ENCODE measurements at regions not wholly inside any gene's neighbourhood (a gene's known extent, or its start where the extent isn't known, plus 50 kb on each side); places are given as distances from the start of the nearest gene placed in this dataset.

DNA sequence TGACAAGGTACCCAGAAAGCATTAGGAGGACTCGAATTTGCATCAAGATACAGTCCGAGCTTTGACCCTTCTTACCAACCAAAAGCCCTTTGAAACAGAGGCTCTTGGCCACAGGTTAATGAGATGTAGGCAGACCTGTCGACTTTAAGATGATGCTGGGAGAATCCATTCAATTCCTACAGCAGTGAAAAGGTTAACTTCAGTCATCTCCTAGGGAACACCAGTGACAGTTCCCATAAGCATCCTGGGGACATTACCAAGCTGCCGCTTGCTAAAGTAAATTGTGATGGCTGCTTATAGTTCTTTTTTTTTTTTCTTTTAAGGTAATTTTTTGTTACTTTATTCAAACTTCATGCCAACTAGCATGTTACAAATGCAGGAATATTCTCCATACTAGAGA is 379.3 kb downstream of the SOX11 start:
- DNase-seq: peak; percentile 73

DNA sequence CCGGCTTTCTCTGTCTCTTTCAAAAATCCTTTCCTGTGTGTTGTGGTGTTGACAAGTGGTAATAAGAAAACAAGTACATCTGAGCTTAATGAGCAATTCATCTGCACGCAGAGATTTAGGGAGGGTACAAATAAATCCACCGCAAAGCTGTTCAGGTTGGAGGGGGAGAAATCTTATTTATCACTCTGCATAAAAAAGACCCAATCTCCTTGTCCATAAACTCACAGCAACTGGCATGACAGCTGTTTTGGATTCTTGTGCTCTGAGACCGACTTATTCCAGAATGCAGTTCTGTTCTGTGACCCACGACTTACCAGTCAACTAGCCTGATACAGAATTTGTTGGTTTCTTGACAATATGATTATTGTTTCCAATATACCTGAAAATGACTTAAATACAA is 380.1 kb downstream of the SOX11 start:
- peak; percentile 61 for DNase-seq

DNA sequence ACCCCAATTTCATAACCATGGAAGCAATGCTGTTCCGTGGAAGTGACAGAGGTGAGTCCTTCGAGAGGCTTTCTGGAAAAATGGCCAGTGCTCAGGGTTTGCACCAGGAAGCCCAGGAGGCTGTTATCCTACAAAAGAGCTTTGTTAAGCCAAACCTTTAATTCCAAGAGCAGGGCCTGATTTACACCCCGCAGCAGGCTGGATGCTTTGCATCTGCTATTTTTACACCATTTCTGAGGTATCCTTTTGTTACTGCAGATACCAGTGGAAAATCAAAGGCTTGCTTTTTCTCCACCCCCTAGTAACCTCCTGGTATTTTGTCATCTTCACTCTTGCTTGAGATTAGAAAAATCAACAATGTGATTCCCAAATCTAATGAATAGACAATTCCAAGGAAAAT is 380.6 kb downstream of the SOX11 start:
- DNase-seq: no peak

DNA sequence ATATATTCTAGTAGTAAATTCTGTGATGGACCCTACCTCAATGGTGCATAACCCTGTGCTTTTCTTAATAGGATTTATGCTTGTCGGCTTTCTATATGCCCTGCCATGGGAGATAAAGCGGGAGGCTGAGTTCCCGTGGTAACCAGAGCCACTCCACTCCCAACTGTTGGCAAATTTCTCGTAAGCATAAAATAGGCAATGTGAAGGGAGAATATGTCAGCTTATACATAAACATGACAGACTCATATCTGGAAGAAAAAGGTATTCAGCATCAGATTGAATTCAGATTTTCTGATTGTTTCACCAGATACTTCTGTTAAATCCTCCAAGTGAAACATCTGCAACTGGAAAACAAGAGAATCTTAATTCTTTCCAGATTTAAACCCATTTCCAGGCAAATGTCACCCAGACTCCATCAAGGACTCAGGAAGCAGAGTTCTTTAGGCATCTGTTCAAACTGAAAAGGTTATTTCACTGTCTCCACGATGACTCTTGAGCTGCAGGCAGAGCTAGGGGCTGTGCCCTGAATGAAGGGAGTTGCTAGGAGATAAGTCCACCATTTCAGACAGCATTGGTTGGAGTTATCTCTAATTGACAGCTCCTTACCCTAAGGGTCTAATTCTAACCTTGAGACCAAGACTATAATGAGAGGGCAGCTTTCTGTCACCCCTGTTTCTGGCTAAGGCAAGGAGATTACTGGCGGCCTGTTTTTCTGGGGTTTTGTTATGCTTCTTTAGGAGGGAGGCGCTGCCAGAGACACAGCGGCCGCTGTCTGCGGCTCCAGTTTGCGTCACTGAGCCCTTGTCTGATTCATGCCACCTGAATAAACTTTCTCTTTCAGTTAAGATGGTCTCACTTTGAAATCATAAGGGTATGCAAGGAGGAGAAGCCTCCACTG is 381.3 kb downstream of the SOX11 start:
- peak; percentile 87 for DNase-seq

DNA sequence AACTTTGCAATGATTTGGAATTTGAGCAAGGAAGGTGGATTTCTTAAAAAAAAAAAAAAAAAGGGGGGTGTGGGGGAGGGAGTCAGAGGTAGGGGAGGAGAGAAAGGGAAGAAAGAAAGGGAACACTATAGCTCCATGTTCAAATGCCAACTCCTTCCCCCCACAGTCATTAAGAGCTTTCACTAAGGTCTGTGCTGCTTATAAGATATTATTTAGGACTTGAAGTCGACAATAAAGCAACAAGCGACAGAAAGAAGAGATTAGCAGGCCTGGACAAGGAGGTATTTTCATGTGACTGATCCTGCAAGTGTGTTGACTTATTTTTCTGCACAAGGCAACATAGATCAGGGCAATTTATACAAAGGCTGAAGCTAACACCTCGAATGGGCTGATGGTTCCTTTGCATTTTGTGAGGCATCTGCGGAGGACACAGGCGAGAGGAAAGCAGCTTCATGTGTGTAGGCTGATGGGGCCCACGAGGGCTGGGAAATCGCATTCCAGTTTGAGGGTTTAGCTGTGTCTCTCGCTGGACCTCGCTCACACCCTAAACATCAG is 382.0 kb downstream of the SOX11 start:
- no peak for DNase-seq

DNA sequence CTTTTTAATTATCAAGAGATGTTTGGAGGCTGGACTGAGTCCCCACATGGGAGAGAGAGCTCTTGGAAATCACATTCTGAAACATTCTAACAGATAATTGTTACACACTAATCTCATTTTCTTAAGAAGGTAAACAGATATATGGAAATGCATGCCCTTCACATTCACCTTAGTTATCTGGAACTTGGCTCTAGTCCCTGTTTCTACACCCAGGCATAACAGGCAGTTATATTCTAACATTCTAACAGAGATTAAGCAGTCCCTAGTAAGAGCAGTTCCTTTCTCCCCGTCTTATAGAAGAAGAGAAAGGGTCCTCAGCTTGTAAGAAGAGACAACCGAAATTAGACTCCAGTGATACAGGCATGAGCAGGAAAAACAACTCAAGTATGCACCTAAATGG is 385.4 kb downstream of the SOX11 start:
- DNase-seq: no peak

GRCh38 chr2:6078414-6078813 is 386.2 kb downstream of the SOX11 start:
- DNase-seq: no peak

DNA sequence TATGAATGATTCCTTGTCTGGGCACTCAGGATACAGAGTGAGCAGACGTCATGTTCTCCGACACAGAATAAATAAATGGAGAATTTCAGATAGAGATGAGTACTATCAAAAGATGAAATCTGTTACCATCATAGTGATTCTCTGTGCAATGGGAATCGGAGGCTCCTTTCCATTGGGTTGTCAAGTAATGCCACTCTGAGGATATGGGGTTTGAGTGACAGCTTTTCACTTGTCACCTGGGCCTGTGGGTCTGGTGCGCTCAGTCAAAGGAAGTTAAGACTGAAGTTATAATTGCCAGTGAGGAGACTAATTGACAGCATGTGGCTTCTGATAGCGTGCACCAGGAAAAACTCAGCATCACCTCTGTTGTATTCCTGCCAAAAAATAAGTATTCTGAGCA is 387.2 kb downstream of the SOX11 start:
- DNase-seq: no peak

- peak; percentile 52 for DNase-seq
Measured at GRCh38 chr2:6080932-6081753, 389.0 kb downstream of the SOX11 start.

DNA sequence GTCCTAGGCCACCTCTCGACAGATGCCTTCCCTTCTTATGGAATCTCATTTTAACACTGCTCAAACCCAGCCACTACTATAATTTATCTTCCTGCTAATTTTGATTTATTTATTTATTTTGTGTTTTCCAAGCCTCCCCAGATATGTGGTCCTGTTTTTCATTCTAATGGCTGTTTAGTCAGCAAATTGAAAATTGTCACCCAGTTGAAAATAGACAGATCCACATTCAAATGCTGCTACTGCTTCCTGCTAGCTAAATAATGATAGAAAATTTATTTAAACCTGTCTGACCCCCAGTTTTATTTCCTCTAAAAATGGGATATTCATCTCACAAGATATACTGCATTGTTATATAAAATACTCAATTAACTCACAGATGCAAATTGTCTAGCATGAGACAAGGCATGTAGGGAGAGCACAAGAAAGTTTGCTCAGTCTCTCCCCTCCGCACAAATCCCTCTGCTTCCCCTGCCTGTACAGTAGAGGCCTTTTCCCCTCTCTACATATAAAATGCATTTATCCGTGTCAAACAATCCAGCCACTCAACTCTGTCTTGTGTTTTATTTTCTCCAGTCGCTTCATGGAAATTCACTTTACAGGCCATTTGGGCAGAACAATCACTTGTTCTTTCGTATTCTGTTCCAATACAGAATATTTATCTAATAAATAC is 389.9 kb downstream of the SOX11 start:
- no peak for DNase-seq

GRCh38 chr2:6082625-6083018 is 390.4 kb downstream of the SOX11 start:
- no peak for DNase-seq

DNA sequence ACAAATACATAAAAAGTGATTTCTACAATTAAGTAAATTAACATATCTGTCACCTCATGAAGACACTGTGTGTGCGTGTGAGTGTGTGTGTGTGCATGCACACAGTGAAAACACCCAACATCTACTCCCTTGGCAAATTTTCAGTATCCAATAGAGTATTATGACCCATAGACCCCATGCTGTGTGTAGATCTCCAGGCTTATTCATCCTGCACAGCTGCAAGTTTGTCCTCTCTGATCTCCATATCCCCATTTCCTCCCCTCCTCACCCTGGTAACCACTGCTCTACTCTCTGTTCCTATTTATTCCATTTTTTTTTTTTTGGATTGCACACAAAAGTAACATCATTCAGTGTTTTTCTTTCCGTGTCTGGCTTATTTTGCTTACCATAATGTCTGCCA is 391.0 kb downstream of the SOX11 start:
- no peak for DNase-seq

GRCh38 chr2:6089474-6089873 is 397.3 kb downstream of the SOX11 start:
- DNase-seq: no peak

DNA sequence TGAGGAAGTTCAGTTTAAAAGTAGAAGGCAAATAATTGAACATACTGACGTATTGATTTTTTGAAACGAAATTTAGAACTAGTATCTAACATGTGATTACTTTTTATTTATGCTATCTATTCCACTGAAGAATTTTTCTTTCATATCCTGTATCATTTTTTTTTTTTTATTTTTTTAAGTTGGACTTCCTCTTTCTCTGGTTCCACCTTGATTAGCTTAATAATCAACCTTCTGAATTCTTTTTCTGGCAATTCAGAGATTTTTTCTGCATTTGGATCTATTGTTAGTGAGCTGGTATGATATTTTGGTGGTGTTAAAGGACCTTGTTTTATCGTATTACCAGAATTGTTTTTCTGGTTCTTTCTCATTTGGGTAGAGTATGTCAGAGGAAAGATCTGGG is 411.2 kb downstream of the SOX11 start:
- DNase-seq: no peak

DNA sequence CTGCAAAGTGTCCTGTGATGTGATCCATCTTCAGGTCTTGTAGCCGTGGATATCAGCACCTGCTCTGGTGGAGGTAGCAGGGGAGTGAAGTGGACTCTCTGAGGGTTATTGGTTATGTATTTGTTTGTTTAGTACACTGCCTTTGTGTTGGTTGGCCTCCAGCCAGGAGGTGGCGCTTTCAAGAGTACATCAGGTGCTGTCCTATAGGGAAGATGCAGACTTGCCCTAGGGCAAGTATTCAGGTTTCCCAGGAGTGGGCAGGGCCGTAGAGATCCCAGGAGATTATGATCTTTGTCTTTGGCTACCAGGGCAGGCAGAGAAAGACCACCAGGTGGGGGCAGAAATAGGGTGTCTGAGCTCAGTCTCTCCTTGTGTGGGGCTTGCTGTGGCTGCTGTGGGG is 411.8 kb downstream of the SOX11 start:
- DNase-seq: no peak

DNA sequence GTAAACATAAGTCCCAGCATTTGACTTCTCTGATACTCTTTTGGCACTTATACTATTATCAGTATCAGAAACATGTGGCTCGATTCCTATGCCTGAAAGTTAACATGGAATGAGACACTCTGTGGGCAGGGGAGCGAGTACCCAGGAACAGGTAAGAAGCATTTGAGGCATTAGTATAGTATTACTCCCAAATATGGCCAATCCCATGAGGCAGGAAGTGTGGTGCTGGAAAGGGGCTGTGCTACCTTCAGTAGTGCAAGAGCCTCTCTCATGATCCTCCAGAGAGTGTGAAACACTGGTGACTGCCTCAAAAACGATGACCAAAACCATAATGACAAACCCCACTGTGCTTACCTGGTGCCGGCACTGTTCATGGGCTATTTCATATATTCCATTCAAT is 415.1 kb downstream of the SOX11 start:
- DNase-seq: no peak

DNA sequence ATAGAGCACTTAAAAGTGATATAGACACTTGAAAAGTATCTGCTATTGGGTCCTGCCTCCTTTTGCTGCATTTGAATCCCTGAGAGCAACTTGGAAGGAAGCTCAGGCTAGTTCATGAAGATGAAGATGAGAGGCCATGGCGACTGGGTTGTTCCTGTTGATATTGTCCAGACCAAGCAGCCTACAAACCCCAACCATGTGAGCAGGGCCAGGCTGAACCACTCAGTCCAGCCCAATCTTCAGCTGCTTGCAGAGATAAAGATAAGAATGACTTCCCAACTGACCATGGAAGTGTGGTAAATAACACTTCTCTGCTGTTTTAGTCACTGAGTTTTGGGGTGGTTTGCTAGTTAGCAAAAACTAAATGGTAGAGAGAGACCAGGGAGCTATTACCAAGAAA is 417.6 kb downstream of the SOX11 start:
- no peak for DNase-seq

DNA sequence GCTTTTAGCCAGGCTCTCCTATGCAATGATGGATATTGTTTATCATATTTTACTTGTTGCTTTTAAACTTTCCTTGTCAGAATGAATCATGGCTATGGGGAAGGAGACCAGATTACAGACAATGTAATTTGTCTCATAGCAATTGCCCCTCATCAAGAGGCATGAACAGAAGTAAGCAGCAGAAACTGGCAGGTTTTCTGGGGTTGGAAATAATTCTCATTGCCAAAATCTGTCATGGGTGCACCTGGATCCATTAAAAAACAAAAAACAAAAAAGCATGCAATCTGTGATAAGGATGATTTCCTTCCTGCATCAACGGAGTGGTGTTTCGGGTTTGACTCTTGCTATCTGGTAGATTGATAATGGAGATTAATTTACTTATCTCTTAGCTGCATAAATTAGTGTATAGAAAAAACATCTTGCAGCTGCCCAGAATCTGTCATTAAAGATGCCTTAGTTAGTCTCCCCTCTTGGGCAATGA is 419.6 kb downstream of the SOX11 start:
- no peak for DNase-seq

DNA sequence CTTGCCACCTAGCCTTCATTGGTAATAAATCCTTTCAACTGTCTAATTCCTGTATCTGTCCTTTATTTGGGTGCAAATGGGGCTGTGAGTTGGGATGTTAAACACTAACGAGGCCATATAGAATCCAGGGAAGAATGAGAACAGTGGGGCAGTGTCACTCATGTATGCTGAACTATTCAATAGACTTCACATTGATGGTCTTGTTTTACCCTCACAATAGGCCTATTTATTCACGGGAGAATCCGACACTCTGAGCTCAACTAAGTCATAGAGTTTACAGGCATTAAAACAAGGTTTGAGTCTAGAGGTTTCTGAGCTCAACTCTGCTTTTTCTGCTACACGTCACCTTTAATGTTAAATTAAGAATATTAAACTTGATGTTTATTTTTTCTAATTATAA is 421.6 kb downstream of the SOX11 start:
- peak; percentile 24 for DNase-seq

- no peak for DNase-seq
Measured at GRCh38 chr2:6127718-6128117, 435.5 kb downstream of the SOX11 start.

- DNase-seq: no peak
Measured at GRCh38 chr2:6139142-6139541, 447.0 kb downstream of the SOX11 start.

DNA sequence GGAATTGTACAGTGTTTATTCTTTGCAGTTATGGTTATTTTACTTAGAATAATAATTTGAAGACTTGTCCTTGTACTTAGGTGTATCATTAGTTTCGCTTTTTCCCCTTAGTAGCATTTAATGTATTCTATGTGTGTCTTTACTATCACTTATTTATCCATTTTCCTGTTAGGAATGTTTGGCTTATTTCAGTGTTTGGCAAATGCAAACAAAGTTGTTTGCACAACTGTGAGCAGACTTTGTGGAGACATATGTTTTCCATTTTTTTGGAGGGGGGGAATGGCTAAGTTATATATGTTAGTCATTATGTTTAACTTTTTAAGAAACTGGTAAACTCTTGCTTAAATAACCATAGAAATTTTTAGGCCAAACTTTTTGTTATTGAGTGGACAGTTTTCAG is 447.7 kb downstream of the SOX11 start:
- no peak for DNase-seq

DNA sequence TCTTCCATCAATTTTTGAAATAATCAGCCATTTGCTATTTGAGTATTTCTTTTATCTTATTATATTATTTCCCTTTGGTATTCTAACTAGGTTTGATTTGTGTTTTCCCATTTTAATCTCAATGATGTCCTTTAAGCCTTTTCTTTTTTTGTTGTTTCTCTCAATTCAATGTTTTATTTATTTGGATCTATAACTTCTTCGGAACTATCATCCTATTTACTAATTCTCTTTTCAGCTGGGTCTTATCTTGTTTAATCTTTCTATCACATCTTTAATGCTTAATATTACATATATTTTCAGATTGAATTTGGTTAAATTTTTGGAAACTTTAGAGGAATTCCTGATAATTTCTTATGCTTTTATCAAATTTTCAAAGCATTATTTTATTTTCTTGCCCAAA is 448.3 kb downstream of the SOX11 start:
- no peak for DNase-seq
